ENCODE measurements at regions not wholly inside any gene's neighbourhood (a gene's known extent, or its start where the extent isn't known, plus 50 kb on each side); places are given as distances from the start of the nearest gene placed in this dataset.
"Not testable (repeated sequence)": the region's sequence is repeated elsewhere in the genome, so short reads cannot be mapped to it uniquely, and the experiment has no call there.

GRCh38 chr6:11890849-11891248 lies 112.2 kb upstream of the ADTRP start:
- no peaks in the 10 kb centered on the region for H3K36me3 ChIP-seq (ENCODE audit: control insufficient read depth, insufficient read depth, low read length)
- ChIA-PET CTCF (no interaction called here), POLR2A (no interaction called here)
- no peak overlapping the region for H3K4me3 ChIP-seq (ENCODE audit: low read depth, low read length)
- no peak for TF ChIP-seq CTCF (IDR thresholded peaks at IDR 0.05; ENCODE audit: insufficient read depth, low read depth, low read length)
- no peak for DNase-seq (ENCODE audit: low read depth)
- H3K27me3 ChIP-seq (ENCODE audit: control insufficient read depth, insufficient read depth, low read length): no peaks in the 10 kb centered on the region

DNA sequence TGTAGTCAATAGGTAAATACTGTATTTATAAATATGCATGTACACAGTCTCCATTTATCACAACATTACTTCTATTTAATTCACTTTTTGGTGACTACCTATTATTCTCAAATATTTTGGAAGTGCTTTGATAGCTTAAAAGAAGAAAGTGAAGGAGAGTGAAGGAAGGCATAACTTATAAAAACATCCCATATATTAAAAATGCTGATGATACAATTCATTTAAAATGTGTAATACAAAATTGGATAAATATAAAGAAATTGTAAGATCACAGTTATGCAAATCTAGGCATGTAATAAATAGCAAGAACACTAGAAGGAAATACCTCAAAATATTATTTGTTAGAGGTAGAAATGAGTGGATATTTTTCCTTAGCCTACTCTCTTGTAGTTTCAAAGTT lies 111.6 kb upstream of the ADTRP start:
- no peak for TF ChIP-seq CTCF (IDR thresholded peaks at IDR 0.05; ENCODE audit: insufficient read depth, low read depth, low read length)
- Histone ChIP-seq H3K27me3 (ENCODE audit: control insufficient read depth, insufficient read depth, low read length) (no peaks in the 10 kb centered on the region), H3K36me3 (ENCODE audit: control insufficient read depth, insufficient read depth, low read length) (no peaks in the 10 kb centered on the region), H3K4me3 (ENCODE audit: low read depth, low read length) (no peak overlapping the region)
- no peak for DNase-seq (ENCODE audit: low read depth)
- POLR2A ChIA-PET: interaction anchor here (0.7 kb wide), 1 partner anchor 1346 kb away, joined by 4 read pairs; no protein-coding TSS in a partner anchor
- CTCF ChIA-PET: no interaction called here

DNA sequence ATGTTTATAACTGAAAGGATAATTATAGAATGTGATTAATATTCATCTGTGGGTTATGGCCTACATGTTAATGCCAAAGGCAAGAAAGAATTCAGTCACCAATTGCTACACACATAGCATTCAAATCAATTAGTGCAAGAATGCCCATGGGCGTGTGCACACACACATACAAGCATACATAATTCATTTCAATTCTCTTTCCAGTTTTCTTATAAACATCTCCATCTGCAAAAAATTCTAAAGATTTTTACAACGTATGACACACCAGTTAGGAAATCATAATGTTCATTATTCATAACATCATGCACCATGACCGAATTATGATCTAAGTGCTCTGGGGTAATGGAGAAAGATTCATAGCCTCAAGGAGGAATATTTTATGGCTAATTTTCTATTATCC lies 111.0 kb upstream of the ADTRP start:
- ChIA-PET CTCF (interaction anchor here (0.7 kb wide), 1 partner anchor 157 kb away, joined by 4 read pairs; no protein-coding TSS in a partner anchor), POLR2A (interaction anchor here (0.7 kb wide), 1 partner anchor 1346 kb away, joined by 4 read pairs; no protein-coding TSS in a partner anchor)
- TF ChIP-seq CTCF (IDR thresholded peaks at IDR 0.05; ENCODE audit: insufficient read depth, low read depth, low read length): no peak

GRCh38 chr6:11888727-11889126 lies 110.1 kb upstream of the ADTRP start:
- CTCF ChIA-PET: no interaction called here
- no peak for TF ChIP-seq CTCF (IDR thresholded peaks at IDR 0.05; ENCODE audit: insufficient read depth, low read depth, low read length)
- no peak overlapping the region for H3K4me3 ChIP-seq (ENCODE audit: low read depth, low read length)
- POLR2A ChIA-PET: no interaction called here
- no peaks in the 10 kb centered on the region for H3K36me3 ChIP-seq (ENCODE audit: control insufficient read depth, insufficient read depth, low read length)
- no peak for DNase-seq (ENCODE audit: low read depth)
- no peaks in the 10 kb centered on the region for H3K27me3 ChIP-seq (ENCODE audit: control insufficient read depth, insufficient read depth, low read length)

More for the DNA sequence above, 111.0 kb upstream of the ADTRP start:
- no peak overlapping the region for H3K4me3 ChIP-seq (ENCODE audit: low read depth, low read length)
- no peaks in the 10 kb centered on the region for H3K36me3 ChIP-seq (ENCODE audit: control insufficient read depth, insufficient read depth, low read length)
- no peak for DNase-seq (ENCODE audit: low read depth)
- no peaks in the 10 kb centered on the region for H3K27me3 ChIP-seq (ENCODE audit: control insufficient read depth, insufficient read depth, low read length)

DNA sequence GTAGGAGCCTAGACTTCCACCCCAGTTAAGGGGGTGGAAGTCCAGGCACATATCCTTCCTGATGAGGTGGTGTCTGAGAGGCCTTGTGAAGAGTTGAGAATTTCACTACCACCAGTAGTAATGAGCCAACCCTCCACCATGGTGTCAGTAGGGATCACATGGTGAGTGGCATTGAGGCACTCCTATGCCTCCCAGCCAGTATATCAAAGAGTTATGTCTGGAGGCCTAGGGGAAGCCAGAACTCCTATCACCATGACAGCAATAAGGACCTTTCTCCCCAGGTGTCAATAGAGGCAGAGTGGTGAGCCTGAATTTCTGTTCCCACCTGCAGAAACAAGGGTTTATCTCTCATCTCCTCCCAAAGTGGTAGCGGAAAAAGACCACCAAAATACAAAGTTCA lies 106.6 kb upstream of the ADTRP start:
- DNase-seq (ENCODE audit: low read depth): no peak
- H3K27me3 ChIP-seq (ENCODE audit: control insufficient read depth, insufficient read depth, low read length): no peaks in the 10 kb centered on the region
- POLR2A ChIA-PET: no interaction called here
- no peak for TF ChIP-seq CTCF (IDR thresholded peaks at IDR 0.05; ENCODE audit: insufficient read depth, low read depth, low read length)
- H3K36me3 ChIP-seq (ENCODE audit: control insufficient read depth, insufficient read depth, low read length): no peaks in the 10 kb centered on the region
- no peak overlapping the region for H3K4me3 ChIP-seq (ENCODE audit: low read depth, low read length)
- CTCF ChIA-PET: no interaction called here

GRCh38 chr6:11883471-11883870 lies 104.9 kb upstream of the ADTRP start:
- H3K4me3 ChIP-seq (ENCODE audit: low read depth, low read length); H3K27me3 ChIP-seq (ENCODE audit: control insufficient read depth, insufficient read depth, low read length); POLR2A ChIA-PET; CTCF ChIA-PET; DNase-seq (ENCODE audit: low read depth); H3K36me3 ChIP-seq (ENCODE audit: control insufficient read depth, insufficient read depth, low read length): not testable (repeated sequence)

GRCh38 chr6:11880156-11880555 lies 101.6 kb upstream of the ADTRP start:
- DNase-seq (ENCODE audit: low read depth); POLR2A ChIA-PET; H3K27me3 ChIP-seq (ENCODE audit: control insufficient read depth, insufficient read depth, low read length); H3K36me3 ChIP-seq (ENCODE audit: control insufficient read depth, insufficient read depth, low read length); H3K4me3 ChIP-seq (ENCODE audit: low read depth, low read length); CTCF ChIA-PET: not testable (repeated sequence)

Data from BJ (cell line).